Neuronal stem cell (in vitro differentiated cells): ENCODE measurements at regions not wholly inside any gene's neighbourhood (a gene's known extent, or its start where the extent isn't known, plus 50 kb on each side); places are given as distances from the start of the nearest gene placed in this dataset.

Source experiments
- DNase-seq: peaks from one replicate; pipeline ENCODE4 v3.0.0-alpha.2; 2013; ENCODE audit warnings: low spot score
- H2AFZ ChIP-seq: one replicate; pipeline ENCODE4 v1.6.1; 2013; ENCODE audit warnings: mild to moderate bottlenecking, low read length, inconsistent platforms
- H2AK5ac ChIP-seq: 2 replicates; pipeline ENCODE4 v1.6.1; 2013; ENCODE audit warnings: low read depth, mild to moderate bottlenecking, inconsistent platforms, low read length, moderate library complexity, mixed read lengths
- H2BK120ac ChIP-seq: 2 replicates; pipeline ENCODE4 v1.6.1; 2013; ENCODE audit warnings: low read depth, mild to moderate bottlenecking, inconsistent platforms, low read length, moderate library complexity, mixed read lengths
- H2BK12ac ChIP-seq: one replicate; pipeline ENCODE4 v1.6.1; 2013; ENCODE audit warnings: low read length, inconsistent platforms
- H2BK15ac ChIP-seq: 2 replicates; pipeline ENCODE4 v1.6.1; 2013; ENCODE audit warnings: mild to moderate bottlenecking, low read length, inconsistent platforms, mixed read lengths
- H2BK5ac ChIP-seq: one replicate; pipeline ENCODE4 v1.6.1; 2013; ENCODE audit warnings: inconsistent platforms, mild to moderate bottlenecking, low read length, moderate library complexity
- H3K14ac ChIP-seq: one replicate; pipeline ENCODE4 v1.6.1; 2013; ENCODE audit warnings: low read length, inconsistent platforms
- H3K18ac ChIP-seq: 2 replicates; pipeline ENCODE4 v1.6.1; 2013; ENCODE audit warnings: low read length, inconsistent platforms
- H3K23ac ChIP-seq: 2 replicates; pipeline ENCODE4 v1.6.1; 2013; ENCODE audit warnings: low read depth, mild to moderate bottlenecking, mixed read lengths, low read length, inconsistent platforms; ENCODE audit not compliant: poor library complexity
- H3K27ac ChIP-seq: replicated peaks from 3 replicates; pipeline ENCODE4 v1.5.1; 2013; ENCODE audit warnings: low read length, inconsistent platforms
- H3K27me3 ChIP-seq, 3 experiments: 2 replicates each; pipeline ENCODE4 v1.6.1; 2013; ENCODE audit warnings: low read length in 3 of 3, mild to moderate bottlenecking in 2 of 3, inconsistent platforms in 1 of 3, low read depth in 1 of 3, mixed read lengths in 1 of 3, moderate library complexity in 1 of 3; ENCODE audit not compliant: control insufficient read depth in 3 of 3, insufficient read depth in 3 of 3
- H3K36me3 ChIP-seq, 2 donors: replicated peaks in 1 of 2; 2 replicates each; pipeline ENCODE4 v1.6.1; 2013; ENCODE audit warnings: low read length in 2 of 2; ENCODE audit not compliant: control insufficient read depth in 2 of 2, insufficient read depth in 2 of 2
- H3K4ac ChIP-seq: 2 replicates; pipeline ENCODE4 v1.6.1; 2013; ENCODE audit warnings: inconsistent platforms, mild to moderate bottlenecking, low read length, moderate library complexity
- H3K4me1 ChIP-seq, 2 donors: 1 replicate in 1 of 2; 2 replicates in 1 of 2; pipeline ENCODE4 v1.6.1; 2013; ENCODE audit warnings: low read length in 2 of 2, low read depth in 1 of 2; ENCODE audit not compliant: control insufficient read depth in 2 of 2, insufficient read depth in 1 of 2
- H3K4me2 ChIP-seq: one replicate; pipeline ENCODE4 v1.6.1; 2013; ENCODE audit warnings: mild to moderate bottlenecking, low read length, inconsistent platforms; ENCODE audit not compliant: insufficient read depth, poor library complexity, severe bottlenecking
- H3K4me3 ChIP-seq, 2 donors: 2 replicates each; pipeline ENCODE4 v1.5.1; 2013; ENCODE audit warnings: low read length in 2 of 2, mild to moderate bottlenecking in 2 of 2, inconsistent platforms in 1 of 2, moderate library complexity in 1 of 2
- H3K79me1 ChIP-seq: one replicate; pipeline ENCODE4 v1.6.1; 2013; ENCODE audit warnings: low read depth, mild to moderate bottlenecking, inconsistent platforms, low read length, moderate library complexity
- H3K9ac ChIP-seq: one replicate; pipeline ENCODE4 v1.6.1; 2013; ENCODE audit warnings: mild to moderate bottlenecking, low read depth, low read length, inconsistent platforms; ENCODE audit not compliant: poor library complexity
- H3K9me3 ChIP-seq, 2 donors: replicated peaks in 1 of 2; 2 replicates each; pipeline versions ENCODE3 to v1.6.1; 2013; ENCODE audit warnings: low read length in 2 of 2, mild to moderate bottlenecking in 2 of 2, inconsistent platforms in 1 of 2, low read depth in 1 of 2, mixed read lengths in 1 of 2, moderate library complexity in 1 of 2; ENCODE audit not compliant: control insufficient read depth in 2 of 2, insufficient read depth in 1 of 2
- H4K8ac ChIP-seq: one replicate; pipeline ENCODE4 v1.6.1; 2013; ENCODE audit warnings: low read depth, mild to moderate bottlenecking, inconsistent platforms, low read length, moderate library complexity
- H4K91ac ChIP-seq: one replicate; pipeline ENCODE4 v1.6.1; 2013; ENCODE audit warnings: low read length, low read depth, mild to moderate bottlenecking, inconsistent platforms; ENCODE audit not compliant: poor library complexity
- WGBS, 2 donors: extraction: QIAGEN DNeasy Blood & Tissue Kit; methylation state at CpG; one replicate each; pipeline ENCODE4 v1.1.7; 2013; ENCODE audit warnings: missing lambda C conversion rate in 2 of 2, mixed read lengths in 1 of 2; ENCODE audit not compliant: insufficient read length in 2 of 2, insufficient replicate concordance in 1 of 2; ENCODE audit errors: extremely low coverage in 2 of 2; 5-methylcytosine and 5-hydroxymethylcytosine counted together

DNA sequence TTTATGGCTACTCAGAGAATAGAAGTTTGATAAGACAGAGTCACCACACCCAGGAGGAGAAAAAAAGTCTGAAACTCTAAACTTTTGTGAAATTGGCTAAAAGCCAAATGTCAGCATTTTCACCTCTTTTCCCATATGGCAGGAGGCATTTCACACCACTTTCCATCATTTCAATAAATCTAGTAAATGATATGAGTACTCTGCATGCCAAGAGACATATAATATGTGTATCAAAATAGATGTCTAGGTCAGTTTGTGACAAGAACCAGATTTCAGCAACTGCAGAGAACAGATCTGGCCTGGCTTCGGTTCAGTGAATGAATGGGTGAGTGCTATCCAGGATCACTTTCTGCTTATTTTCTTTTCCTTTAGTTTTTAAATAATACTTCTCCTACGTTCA is 470.8 kb downstream of the ENC1 start:
- H3K4me3 ChIP-seq, result no peak overlapping the region
- H3K4me1 ChIP-seq, result peaks cover 4 to 5% of the 10 kb centered on the region in 2 donors
- no peaks in the 10 kb centered on the region for H3K79me1 ChIP-seq
- no peak overlapping the region for H2AK5ac ChIP-seq
- H3K9me3 ChIP-seq, result peaks cover 0 to 3% of the 10 kb centered on the region in 2 donors
- no peak for DNase-seq
- no peak overlapping the region for H2BK12ac ChIP-seq
- H2BK120ac ChIP-seq, result no peak overlapping the region
- no peaks in the 10 kb centered on the region for H3K27me3 ChIP-seq
- no peak overlapping the region for H2AFZ ChIP-seq
- no peak overlapping the region for H3K23ac ChIP-seq
- 100% methylated on average over 1 of the region's 2 CpGs; no CpG with 5 or more reads in 1 of the 2 donors for WGBS, 2 donors
- H4K91ac ChIP-seq, result no peak overlapping the region
- H3K18ac ChIP-seq, result no peak overlapping the region
- no peak overlapping the region for H3K4ac ChIP-seq
- no peaks in the 10 kb centered on the region for H3K36me3 ChIP-seq
- H2BK15ac ChIP-seq, result no peak overlapping the region
- H4K8ac ChIP-seq, result no peak overlapping the region
- no peak overlapping the region for H3K27ac ChIP-seq
- H2BK5ac ChIP-seq, result no peak overlapping the region
- H3K14ac ChIP-seq, result no peak overlapping the region
- no peak overlapping the region for H3K9ac ChIP-seq
- H3K4me2 ChIP-seq, result no peak overlapping the region

DNA sequence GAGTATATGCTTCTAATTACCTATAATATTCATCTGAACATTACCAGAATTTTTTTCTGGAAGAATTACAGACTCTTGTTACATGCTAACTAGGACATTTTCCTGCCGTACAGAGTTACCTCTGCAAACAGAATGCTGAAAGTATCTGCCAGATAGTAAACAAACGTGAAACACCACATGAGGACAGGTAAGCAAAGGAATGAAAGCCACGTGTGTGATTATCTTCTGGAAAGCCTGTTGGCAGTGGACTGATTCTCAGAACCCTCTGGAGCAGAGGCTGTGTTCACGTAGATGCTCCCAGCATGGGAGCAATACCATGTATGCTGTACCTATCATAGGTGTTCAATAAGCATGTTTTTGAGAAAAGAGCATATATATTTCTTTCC is 472.6 kb downstream of the ENC1 start:
- no peak overlapping the region for H3K23ac ChIP-seq

DNA sequence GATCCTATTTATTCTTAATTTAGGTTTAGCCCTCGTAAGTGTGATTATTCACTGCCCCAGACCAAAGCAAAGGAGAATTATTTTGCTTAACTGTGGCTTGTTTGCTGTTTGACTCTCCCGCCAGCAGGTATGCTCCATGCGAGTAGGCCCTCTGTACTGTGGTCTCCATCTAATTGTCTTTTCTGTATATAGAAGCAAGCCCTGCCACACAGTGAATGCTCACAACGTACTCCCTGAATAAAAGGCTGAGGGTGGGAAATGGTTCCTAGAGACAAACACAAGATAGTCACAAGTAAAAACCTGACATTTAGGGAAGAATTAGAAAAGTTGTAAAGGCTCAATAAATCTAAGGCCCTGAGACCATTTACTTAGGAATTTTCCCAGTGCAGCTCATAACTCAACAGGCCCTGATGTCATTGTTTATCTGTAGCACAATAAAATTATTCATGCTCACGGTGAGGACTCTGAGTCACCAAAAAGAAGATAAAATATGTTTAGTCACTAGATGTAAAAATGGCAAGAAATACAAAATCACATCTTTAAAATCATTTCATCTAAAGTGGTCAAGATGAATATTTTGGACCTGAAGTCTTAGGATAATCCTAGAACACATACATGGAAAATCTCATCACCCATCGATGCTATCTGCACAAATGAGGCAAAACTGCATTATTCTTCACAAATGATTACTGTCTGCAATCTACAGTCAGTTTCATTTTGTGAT is 473.2 kb downstream of the ENC1 start:
- Histone ChIP-seq H3K23ac (no peak overlapping the region), H2BK120ac (no peak overlapping the region), H3K79me1 (no peaks in the 10 kb centered on the region), H3K27ac (no peak overlapping the region), H3K9ac (no peak overlapping the region), H3K27me3 (no peaks in the 10 kb centered on the region), H4K8ac (no peak overlapping the region), H3K9me3 (peaks cover 0 to 3% of the 10 kb centered on the region in 2 donors), H2BK15ac (no peak overlapping the region), H3K4ac (no peak overlapping the region), H3K4me3 (no peak overlapping the region), H3K14ac (no peak overlapping the region), H2BK12ac (no peak overlapping the region), H3K18ac (no peak overlapping the region), H2AFZ (no peak overlapping the region), H2BK5ac (no peak overlapping the region), H4K91ac (no peak overlapping the region), H3K4me1 (no peaks in the 10 kb centered on the region), H2AK5ac (no peak overlapping the region), H3K4me2 (no peak overlapping the region), H3K36me3 (no peaks in the 10 kb centered on the region)
- DNase-seq, result no peak
- no CpG with 5 or more reads among the region's 6 CpGs for WGBS, 2 donors

More for the DNA sequence above, 472.6 kb downstream of the ENC1 start:
- Histone ChIP-seq H3K4me2 (no peak overlapping the region), H2BK5ac (no peak overlapping the region), H2BK12ac (no peak overlapping the region), H4K8ac (no peak overlapping the region), H4K91ac (no peak overlapping the region), H3K9me3 (peaks cover 0 to 3% of the 10 kb centered on the region in 2 donors), H3K4me1 (no peaks in the 10 kb centered on the region), H3K27ac (no peak overlapping the region), H2AFZ (no peak overlapping the region), H2BK15ac (no peak overlapping the region), H3K4me3 (no peak overlapping the region), H3K4ac (no peak overlapping the region), H3K9ac (no peak overlapping the region), H2AK5ac (no peak overlapping the region), H3K79me1 (no peaks in the 10 kb centered on the region), H3K14ac (no peak overlapping the region), H3K27me3 (no peaks in the 10 kb centered on the region), H3K18ac (no peak overlapping the region), H3K36me3 (no peaks in the 10 kb centered on the region), H2BK120ac (no peak overlapping the region)
- WGBS, 2 donors, result no CpG with 5 or more reads among the region's 4 CpGs
- no peak for DNase-seq

DNA sequence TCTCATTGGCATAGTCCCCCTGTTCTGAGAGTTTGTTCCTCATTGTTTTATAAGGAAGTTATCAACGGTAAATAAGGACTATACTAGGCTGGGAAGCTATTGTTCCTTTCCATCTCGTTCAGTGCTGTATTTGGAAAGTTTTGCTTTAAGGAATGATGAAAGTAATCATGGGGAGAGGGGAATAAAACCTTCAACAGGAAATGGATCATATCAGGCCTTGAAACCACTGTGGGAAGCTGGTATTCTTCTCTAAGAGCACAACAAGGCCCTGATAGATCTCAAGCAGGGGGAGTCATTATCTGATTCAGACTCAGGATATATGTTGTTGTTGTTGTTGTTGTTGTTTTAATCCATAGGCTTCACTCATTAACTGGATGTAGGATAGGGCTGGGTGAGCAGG is 474.5 kb downstream of the ENC1 start:
- no peaks in the 10 kb centered on the region for H3K4me1 ChIP-seq
- H3K4me2 ChIP-seq, result no peak overlapping the region
- H3K9me3 ChIP-seq, result peaks cover 0 to 3% of the 10 kb centered on the region in 2 donors
- H2AFZ ChIP-seq, result no peak overlapping the region
- H4K91ac ChIP-seq, result no peak overlapping the region
- H2BK120ac ChIP-seq, result no peak overlapping the region
- H2BK15ac ChIP-seq, result no peak overlapping the region
- H3K18ac ChIP-seq, result no peak overlapping the region
- H2BK5ac ChIP-seq, result no peak overlapping the region
- H2BK12ac ChIP-seq, result no peak overlapping the region
- H3K79me1 ChIP-seq, result no peaks in the 10 kb centered on the region
- no peaks in the 10 kb centered on the region for H3K27me3 ChIP-seq
- DNase-seq, result no peak
- H3K14ac ChIP-seq, result no peak overlapping the region
- WGBS, 2 donors, result no CpG with 5 or more reads among the region's 2 CpGs
- H3K4me3 ChIP-seq, result no peak overlapping the region
- H3K4ac ChIP-seq, result no peak overlapping the region
- no peaks in the 10 kb centered on the region for H3K36me3 ChIP-seq
- no peak overlapping the region for H3K23ac ChIP-seq
- H4K8ac ChIP-seq, result no peak overlapping the region
- H3K9ac ChIP-seq, result no peak overlapping the region
- H2AK5ac ChIP-seq, result no peak overlapping the region
- no peak overlapping the region for H3K27ac ChIP-seq
